Endometrium (tissue), 2 donors: ENCODE measurements at regions not wholly inside any gene's neighbourhood (a gene's known extent, or its start where the extent isn't known, plus 50 kb on each side); places are given as distances from the start of the nearest gene placed in this dataset.
"Not testable (repeated sequence)": the region's sequence is repeated elsewhere in the genome, so short reads cannot be mapped to it uniquely, and the experiment has no call there.

Experiments
- FAIRE-seq: peaks from 2 replicates; lab custom pipeline; 2012; peaks lifted over from hg19 to GRCh38; lab: Jason Lieb, UNC
- donor health status: control.
- donor health status: control.

DNA sequence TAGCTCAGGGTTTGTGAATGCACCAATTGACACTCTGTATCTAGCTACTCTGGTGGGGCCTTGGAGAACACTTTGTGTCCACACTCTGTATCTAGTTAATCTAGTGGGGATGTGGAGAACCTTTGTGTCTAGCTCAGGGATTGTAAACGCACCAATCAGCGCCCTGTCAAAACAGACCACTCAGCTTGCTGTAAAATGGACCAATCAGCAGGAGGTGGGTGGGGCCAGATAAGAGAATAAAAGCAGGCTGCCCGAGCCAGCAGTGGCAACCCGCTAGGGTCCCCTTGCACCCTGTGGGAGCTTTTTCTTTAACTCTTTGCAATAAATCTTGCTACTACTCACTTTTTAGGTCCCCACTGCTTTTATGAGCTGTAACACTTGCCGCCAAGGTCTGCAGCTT, 115.6 kb upstream of the MBNL1 start:
- FAIRE-seq: not testable (repeated sequence)

DNA sequence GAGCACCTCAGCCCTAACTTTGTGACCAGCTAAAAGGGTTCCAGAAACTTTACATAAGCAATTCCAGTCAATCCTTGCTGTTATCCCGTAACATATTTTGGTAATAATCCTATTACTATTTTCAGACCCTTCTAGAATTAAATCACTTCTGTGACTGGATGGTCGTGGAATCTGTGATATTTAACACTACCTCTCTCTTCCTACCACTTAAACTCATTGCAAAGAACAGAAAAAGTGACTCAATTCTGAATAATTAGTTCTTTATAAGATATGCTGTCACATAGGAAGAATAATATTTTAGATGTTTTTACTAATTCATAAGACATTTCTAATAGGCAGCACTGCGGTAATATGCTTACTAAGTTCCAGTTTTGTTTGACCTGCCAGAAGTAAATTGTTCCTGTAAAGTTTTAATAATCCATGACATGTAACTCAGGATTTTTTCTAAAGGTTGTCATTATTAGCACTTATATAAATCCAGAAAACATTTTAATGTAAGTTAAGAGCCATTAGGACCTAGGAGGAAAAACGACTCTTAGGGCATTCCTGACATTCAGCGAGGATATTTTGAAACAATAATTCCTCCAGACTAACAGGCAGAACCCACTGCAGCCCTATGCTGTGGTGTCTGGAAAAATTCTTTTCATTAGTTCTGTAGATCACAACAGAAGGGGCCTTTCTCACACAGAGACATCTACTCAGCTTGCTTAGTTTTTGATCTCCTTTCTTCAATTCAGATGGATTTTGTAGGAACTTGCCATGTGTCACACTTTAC, 113.3 kb upstream of the MBNL1 start:
- FAIRE-seq: peak; percentile 39

DNA sequence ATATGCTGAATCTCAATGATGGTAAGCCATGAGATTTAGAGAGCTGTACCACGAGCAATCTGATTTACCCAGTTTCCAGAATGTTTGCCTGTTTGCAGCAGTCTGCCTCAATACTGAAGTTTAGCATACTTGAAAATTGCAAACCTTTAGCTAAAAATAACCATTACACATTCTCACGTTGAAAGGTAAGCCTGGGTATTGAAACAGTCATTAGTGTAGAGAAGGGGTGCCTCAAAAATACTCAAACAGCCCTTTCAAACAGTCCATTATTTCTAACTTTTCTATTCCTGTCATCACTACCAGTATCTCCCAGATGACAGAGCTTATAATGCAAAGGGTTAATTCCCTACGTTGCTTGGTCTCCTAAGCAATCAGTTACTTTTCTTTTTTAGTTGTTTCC, 111.8 kb upstream of the MBNL1 start:
- no peak for FAIRE-seq

DNA sequence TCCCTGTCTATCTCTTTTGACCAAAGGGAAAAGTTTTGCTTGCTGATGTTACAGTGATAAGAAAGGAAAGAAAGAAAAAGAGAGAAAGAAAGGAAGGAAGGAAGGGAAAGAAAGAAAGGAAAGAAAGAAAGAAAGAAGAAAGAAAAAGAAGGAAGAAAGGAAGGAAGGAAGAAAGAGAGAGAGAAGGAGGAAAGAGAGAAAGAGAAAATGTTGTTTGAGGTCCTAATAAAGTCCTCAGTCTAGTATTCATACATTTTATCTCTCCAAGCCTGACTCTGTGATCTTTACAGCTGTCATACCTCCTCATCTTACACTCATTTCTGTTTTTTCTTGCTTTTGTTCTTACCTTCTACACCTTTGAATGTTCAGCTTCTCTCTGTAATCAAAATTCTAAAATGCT, 111.4 kb upstream of the MBNL1 start:
- no peak for FAIRE-seq

DNA sequence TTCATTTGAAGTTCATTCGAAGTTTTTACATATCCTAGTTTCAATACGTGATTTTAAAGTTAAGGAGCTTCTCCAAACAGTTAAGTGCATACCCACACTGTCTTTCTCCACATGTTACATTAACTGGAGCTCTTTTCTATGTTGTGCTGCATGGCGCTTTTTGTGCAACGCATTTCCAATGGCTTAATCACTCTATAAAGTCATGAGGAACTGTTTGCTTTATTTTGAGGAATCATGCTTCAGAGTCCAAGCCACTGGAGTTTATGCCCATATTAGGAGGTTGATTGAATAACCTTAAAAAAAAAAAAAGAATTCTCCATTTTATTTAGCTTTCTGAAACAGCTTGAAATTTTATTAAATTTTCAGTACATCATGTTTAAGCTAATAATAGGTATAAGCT, 109.4 kb upstream of the MBNL1 start:
- FAIRE-seq: no peak

DNA sequence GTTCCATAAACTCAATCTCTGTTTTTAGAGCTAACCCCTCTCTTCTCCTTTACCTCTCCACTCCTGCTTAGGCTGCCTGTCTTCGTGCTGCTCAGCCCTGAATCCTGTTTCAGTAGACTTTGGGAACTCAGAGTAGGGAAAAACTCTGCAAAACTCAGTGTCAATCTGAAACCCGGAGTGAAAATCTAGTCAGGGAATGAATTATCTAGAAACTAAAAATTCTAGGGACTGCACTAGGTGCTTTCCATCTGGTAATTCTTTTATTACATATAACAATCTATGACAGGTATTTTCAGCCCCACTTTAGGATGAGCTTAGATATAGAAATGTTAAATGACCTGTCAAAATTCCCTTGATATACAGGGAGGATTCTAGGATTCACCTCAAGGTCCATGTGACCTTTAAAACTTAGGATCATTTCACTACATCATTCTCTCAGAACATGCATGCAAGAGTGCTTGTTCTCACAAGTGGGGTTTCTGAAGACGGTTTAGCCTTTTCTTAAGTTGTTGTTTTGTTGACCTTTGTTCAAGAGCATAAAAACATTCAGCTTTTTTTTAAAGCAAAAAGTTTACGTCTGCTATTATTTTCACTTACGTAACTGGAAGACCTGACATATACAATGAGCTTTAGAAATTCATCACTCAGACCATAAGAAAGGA, 108.2 kb upstream of the MBNL1 start:
- FAIRE-seq: peak; percentile 39

DNA sequence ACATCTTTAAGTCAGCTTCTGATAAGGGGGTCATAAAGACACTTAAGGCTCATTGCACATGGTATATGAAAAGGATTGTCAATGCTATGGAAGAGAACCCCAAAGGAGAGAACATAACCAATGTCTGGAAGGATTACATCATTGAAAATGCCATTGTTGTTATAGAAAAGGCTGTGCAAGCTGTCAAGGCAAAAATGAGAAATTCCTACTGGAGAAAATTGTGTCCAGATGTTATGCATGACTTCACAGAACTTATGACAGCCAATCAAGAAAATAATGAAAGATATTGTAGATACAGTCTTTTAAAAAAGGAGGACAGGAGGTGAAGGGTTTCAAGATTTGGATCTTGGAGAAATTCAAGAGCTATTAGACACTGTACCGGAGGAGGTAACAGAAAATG, 96.3 kb upstream of the MBNL1 start:
- FAIRE-seq: no peak

DNA sequence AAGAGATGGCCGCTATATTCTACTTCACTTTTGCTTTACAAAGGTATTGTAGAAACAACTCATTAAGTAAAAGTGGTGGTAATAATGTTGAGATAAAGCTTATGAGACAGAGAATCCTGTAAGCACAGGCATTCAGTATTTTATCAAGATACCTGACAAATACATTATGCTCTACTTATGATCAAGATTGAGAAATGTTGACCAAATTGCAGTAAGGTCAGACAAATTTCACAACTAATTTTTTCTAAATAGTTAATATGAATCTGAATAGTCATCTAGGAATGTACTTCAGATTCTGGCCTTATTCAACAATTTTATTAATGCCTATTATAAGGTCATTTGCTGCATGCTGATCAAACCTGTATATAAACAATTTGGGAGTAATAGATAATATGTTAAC, 95.1 kb upstream of the MBNL1 start:
- no peak for FAIRE-seq

DNA sequence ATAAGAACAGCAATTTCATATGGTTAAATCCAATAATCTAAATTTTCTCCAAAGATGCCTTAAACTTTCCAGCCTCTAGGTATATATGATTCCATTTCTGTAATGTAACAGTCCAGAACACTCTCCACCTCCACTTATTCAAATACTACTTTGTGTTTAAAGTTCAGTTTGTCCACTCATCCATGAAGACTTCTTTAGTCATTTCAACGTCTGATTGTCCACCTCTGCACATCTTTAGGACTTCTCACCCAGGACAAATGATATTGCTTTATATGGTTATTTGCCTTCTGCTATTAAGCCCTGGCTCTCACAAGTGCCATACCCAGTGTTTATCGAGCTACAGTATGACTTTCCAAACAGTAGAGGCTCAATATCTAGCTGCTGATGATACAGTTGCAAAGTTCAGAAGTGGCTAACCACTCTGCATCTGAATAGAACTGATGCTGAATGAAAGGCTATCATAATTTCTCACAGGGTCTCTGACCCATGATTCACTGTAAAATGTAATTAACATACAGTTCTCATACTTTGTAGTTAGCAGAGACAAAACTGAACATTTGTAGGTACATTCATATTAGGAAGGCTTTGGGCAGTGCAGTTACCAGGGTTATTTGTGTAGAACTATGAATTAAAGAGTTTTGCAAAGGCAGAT, 93.7 kb upstream of the MBNL1 start:
- FAIRE-seq: no peak

DNA sequence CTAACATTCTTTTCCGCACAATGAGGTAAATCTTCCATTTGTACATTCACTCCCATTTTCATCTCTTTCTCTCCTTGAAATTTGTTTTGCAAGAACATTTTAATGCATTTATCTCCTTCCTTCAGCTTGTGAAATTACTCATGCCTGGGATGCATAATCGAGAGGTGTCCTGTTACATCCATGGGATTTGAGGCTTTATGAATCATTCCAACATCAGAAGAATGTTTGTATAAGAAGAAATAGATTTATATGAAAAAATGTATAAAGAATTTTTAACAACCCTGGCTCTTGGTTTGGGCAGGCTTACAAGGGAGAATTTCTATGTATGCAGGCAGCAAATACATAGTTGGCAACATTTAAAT, 93.2 kb upstream of the MBNL1 start:
- no peak for FAIRE-seq

DNA sequence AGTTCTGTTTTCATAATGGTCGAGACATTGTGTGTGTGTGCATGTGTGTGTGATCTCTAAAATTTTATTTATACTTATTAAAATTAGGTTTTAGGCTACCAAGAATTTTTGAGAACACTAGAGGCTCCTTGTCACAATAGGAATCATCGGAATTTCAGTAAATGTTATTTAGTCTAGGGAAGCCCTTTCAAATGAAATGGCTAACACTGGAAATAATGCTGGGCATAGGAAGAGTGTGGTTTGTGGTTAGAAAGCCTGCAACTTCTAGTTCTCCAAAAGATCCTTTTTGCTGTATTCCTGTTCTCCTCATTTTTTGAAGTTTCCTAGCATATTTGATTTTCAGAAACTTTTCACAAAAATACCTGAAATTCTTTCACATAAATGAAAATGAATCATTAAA, 92.5 kb upstream of the MBNL1 start:
- no peak for FAIRE-seq

DNA sequence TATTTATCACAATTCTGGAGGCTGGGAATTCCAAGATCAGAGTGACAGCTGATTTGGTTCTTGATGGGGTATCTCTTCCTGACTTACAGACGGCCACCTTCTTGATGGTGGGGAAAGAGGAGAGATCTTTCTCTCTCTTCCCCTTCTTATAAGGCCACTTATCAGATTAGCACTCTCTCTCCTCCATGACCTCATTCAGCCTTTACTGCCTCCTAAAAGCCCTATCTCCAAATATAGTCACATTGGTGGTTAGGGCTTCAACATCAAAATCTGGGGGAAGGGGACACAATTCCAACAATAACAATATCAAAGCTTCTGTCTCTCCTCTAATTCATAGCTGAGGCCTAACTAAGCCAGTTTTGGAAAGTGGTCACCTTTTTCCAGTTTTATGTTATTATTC, 91.7 kb upstream of the MBNL1 start:
- no peak for FAIRE-seq

DNA sequence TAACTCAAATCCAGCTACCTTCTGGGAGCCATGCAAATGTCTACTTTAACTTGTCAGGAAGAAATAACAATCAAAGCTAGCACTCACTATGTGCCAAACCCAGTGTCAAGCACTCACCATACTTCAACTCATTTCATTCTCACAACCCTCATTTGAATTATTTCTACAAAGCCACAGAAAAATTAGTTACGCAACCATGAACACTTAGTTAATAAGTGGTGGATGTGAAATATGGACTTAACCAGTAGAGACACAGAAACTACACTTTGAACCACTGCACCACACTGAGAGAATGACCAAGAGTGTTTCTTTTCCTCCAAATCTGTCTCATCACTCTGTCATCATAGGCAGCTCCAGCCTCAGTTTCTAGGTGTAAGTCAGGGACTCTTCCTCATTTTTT, 91.0 kb upstream of the MBNL1 start:
- FAIRE-seq: no peak

DNA sequence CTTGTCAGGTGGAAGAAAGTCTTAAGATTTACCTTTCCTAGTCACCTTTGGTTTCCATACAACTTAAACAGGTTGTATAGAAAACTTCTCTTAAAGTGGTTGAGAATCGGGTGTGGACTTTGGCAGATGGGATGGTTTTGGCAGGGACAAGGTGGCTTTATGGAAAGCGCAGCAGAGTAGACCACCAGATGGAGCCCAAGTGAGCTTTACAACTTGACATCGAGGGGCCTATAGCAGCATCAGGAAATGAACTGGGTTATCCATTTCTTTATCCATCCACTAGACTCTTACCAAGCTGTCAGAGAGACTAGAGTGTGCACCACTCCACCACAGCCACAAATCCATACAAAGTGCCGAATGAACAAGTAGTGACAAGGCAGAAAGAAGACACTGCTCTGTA, 85.3 kb upstream of the MBNL1 start:
- FAIRE-seq: no peak

DNA sequence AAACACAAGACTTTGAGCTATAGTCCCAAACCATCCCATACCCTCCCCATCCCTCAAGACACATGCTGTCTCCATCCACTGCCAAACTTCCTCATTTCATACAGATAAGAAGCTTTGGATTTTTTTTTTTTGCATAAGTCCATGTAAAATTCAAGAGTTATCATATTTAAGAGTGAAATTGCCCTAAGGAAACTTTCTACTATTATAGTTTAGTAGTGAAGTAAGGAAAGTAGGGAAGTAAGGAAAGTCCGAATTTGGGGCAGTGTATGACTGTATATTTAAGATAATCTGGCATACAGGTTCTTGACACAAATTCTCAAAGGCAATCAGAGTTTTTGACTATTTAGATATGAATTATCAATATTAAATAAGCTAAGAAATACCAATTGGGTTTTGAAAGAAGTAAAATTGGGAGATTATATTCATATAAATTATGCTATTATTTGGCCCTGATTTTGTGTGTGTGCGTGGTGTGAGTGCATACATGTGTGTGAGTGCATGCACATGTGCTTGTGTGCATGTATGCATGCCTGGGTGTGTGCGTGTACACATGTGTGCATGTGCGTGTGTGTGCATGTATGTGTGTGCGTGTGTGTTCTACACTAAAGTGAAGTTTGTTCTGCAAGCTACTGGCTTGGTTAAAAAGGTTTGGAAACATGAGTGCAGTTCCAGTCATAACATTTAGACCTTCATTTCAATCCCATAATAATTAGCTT, 83.6 kb upstream of the MBNL1 start:
- FAIRE-seq: no peak

DNA sequence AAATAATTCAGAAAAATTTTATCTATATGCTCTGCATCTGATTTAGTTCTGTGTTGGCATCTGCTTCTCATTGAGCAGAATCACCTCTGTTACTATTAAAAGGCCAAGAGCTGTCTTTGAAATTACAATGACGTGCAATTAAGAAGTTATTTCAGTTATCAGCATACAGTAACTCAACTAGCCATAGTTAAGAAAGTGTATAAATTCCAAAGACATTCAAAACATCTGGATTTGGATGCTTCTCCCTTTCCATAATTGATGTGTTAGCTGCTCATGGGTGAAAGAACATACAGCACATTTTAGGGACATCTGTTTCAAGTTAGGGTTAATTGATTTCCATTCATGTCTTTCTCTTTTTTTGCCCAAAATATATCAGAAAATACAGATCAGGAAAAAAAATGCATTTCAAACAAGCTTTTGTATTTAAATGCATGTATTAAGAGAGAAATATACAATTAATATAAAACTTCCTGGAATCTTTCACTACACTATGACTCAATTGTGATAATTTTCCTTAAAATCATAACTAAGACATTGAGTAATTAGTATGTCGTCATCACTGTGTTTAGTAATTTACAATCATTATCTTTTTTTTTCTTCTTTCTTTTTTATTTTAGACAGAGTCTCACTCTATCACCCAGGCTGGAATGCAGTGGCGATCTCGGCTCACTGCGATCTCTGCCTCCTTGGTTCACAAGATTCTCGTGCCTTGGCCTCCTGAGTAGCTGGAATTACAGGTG, 82.7 kb upstream of the MBNL1 start:
- FAIRE-seq: no peak

DNA sequence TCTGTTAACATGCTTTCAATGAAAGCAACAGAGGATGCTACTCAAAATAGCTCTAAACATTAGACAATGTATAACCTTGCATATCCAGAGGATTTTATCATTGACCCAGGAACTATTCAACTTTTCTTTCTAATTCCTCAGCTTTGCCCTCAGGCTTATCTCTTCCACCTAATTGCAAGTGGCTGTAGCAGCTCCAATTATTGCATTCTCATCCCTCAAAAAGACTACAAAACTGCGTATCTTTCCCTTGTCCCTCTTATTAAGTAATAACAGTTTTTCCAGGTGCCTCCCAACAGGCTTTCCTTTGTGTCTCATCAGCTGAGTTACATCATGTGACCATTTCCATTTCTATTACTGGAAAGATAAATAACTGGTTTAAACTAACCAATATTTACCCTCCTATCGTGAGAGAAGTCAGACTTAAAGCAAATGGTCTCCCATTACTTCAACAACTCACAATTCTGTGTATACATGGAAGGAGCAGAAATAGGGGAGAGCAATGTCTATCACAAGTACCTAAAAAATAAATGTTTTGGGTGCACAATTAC, 78.0 kb upstream of the MBNL1 start:
- FAIRE-seq: no peak

DNA sequence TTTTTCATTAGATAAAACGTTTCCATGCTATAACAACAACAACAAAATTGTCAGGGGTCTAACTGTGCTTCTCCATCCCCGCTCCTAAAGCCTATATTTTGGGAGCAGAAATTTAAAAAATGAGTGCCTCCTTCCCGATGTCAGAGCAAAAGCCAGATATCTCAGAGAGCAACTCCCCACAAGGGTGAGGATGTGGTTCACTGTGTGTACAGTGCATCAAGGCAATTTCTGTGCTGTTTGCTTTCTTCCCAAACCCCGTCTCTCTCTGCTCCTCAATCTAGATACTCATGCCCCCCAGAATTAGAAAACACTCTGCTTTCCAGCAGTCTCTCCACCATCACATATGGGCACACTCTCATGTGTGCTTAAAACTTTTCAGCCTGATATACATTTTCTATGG, 76.7 kb upstream of the MBNL1 start:
- no peak for FAIRE-seq

DNA sequence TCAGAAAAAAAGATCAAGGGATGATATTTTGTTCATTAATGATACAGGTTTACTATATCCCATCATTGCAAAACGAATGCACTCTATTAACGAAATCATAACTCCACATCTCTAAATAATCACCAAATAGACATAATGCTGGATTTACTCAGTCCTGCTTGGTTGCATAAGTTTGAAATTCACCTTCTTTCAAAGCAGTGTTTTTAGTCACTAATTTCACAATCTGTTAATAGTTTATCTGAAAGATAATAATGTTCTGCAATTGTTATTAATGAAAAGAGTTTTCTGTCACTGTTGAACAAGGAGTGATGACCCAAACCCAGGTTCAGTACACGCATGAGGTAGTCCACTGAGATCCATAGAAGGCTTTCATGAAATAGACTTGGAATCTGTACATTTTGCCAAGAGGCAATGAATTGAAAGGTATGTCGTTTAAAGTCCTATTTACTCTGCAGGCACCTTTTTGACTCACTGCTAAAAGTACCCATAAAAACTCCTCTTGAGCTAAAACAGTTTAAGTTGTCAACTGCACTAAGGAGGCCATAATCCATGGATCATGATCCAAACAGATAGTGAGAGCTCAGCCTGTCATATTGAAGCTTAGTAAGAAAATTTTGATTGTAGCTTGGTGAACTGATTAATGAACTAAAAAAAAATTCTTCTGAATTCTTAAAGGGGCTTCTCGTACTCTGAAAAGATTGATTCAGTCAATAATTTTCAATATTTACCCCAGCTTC, 75.6 kb upstream of the MBNL1 start:
- FAIRE-seq: no peak

DNA sequence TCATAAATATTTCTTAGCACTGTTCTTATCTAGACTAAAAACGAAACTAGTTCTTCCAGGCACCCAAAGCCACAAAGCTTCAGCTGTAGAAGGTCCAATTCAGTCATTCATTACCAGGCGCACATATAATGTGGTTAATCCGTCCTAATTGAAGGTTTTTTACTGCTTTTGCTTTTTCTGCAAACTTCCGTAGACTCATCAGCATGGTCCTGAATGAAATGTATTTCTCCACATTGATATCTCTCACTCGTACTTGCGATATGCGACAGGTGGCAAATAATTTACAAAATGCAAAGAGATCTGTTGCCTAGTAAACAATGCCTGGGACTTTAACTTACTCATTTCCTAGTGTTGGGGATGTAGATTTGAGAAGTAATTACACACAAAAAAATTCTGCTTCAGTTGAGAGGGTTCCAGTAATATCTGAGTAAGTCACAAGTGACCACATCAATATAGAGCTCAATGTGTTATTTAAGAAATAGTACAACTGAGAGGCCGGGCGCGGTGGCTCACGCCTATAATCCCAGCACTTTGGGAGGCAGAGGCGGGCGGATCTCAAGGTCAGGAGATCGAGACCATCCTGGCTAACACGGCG, 75.0 kb upstream of the MBNL1 start:
- no peak for FAIRE-seq

DNA sequence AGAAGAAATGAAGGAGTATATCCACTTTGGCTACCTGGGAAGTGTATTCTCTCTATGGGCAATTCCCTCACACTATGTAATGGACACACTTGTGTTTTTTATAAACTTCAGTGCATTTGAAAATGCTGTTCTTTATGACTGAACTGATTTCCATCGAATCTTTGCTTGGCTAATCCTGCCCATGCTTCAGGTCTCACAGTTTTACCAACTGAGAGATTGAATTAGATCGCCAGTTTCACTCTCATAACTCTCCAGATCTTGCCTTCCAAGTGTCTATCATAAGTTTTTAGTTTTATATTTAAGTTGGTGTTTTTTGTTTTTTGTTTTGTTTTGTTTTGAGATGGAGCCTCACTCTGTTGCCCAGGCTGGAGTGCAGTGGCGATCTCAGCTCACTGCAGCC, 73.5 kb upstream of the MBNL1 start:
- FAIRE-seq: no peak
